NT2/D1 (cell line): ENCODE measurements at regions not wholly inside any gene's neighbourhood (a gene's known extent, or its start where the extent isn't known, plus 50 kb on each side); places are given as distances from the start of the nearest gene placed in this dataset.

ENCODE experiments used
- SUZ12 ChIP-seq: IDR thresholded peaks from 2 replicates; pipeline ENCODE4 v1.6.1; 2011; ENCODE audit not compliant: insufficient read length, insufficient read depth; ENCODE audit errors: extremely low read depth
- YY1 ChIP-seq: IDR thresholded peaks from 2 replicates; pipeline ENCODE4 v1.6.1; 2011; ENCODE audit not compliant: insufficient read length, insufficient read depth
- ZNF274 ChIP-seq: IDR thresholded peaks from 2 replicates; pipeline ENCODE4 v1.6.1; 2011; ENCODE audit warnings: mild to moderate bottlenecking, low read depth, low read length

DNA sequence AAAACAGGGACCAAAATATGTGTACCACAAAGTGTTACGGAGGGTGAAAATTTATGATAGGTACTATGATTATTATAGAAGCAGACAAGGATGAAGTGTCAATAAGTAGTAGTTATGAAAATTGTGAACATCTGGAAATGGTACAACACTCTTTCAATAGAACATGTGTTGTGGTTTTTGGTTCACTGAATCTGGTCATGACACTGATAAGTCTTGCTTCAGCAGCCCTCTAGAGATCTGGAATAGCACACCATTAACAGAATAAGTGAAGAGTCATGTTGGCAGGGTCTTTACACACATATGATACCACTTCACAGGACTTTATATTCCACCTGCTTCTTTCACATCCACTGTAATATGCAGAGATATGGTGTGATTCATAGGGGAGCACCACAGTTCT is 985.2 kb upstream of the SEMA6D start:
- no peak for TF ChIP-seq YY1
- TF ChIP-seq SUZ12, result no peak
- TF ChIP-seq ZNF274, result no peak
